ENCODE measurements at regions not wholly inside any gene's neighbourhood (a gene's known extent, or its start where the extent isn't known, plus 50 kb on each side); places are given as distances from the start of the nearest gene placed in this dataset.

DNA sequence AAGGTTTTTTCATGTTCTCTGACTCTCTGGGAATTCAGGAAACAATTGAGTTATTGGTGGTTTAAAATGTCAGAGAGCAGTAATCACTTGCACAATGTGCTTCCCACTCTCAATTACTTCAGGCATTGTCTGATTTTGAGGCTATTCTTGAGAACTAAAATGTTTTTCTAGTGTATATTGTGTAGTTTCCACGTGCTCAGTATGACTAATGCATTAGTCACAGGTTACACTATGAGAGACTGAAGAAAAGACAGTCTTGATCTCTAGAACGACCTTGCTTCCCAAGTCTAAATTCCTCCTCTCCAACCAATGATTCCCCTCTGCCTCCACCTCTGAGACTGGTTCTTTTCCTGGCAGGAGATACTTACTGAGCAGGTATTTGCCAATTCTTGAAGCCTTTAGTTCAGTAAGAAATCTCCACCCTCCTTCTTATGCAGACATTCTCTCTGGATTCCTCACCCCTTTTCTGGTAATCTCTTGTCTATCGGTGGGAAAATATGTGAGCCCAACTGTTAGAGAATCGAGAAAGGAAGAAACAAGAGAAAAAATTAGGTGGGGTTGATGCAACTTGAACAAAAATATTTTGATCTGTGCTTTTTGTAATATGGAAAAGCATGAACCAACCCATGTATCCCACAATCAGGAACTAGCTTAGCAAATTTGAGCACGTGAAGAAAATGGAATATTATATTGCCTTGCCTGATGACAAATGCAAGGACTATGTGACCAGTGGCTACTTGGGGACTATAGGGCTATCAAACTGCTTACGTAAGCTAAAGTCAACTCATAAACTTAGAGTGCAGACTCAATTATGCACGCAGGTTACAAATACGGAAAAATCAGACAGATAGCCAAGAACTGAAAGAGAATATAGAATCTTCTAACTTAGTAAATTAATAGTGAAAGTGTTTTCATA lies 61.1 kb upstream of the SLC22A16 start (continued):
- TF ChIP-seq, protein P1, sequence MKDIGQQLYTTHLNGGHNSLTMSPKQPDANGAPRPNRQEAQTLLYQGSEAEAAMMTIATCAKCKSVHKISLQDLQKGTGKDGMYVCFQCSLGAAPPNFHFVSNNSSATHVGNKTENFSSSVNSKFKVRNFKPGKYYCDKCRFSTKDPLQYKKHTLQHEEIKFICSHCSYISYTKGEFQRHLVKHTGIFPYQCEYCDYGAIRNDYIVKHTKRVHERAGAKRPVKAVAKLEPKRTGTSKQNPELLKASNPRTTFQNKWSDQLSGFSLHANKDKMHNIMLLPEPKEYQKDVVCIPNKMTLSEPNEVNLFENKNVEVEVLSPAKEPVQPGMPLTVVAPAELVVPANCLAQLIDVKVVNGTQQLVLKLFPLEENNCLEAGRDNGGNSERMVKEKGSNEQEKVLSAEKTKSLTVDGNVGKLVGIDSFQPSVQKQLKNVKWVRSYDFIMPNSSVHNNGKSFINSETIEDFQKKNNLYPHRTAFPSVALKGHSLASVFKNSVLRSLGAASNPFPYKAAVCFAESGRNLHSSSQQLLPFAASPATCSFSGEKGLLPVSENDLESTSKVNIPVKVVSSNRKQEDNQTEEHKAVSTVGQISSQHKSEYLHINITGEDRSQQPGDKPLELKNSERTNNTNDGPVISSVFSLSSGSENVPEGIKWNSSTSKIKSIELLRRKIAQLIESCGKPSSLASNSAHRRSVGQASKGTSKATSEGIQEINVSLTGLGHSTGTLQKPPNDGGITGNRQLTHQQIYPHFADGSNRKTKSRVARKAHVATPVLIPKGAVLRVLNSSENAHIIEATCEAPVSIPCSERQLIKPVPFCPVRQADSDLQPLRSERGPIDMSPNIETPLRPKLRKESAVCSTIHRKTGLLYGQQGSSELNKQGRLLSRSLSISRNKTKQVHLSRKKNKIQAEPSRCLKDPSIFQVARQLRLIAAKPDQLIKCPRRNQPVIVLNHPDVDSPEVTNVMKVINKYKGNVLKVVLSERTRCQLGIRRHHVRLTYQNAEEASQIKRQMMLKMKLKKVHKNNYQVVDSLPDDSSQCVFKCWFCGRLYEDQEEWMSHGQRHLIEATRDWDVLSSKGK (CRISPR knock-in tag; IDR thresholded peaks at IDR 0.05): no peak
- TF ChIP-seq, protein P2, sequence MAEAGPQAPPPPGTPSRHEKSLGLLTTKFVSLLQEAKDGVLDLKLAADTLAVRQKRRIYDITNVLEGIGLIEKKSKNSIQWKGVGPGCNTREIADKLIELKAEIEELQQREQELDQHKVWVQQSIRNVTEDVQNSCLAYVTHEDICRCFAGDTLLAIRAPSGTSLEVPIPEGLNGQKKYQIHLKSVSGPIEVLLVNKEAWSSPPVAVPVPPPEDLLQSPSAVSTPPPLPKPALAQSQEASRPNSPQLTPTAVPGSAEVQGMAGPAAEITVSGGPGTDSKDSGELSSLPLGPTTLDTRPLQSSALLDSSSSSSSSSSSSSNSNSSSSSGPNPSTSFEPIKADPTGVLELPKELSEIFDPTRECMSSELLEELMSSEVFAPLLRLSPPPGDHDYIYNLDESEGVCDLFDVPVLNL (CRISPR knock-in tag; IDR thresholded peaks at IDR 0.05; ENCODE audit: low read depth): no peak
- TF ChIP-seq NCOA2 (IDR thresholded peaks at IDR 0.05; ENCODE audit: partially characterized antibody in 2 of 2) (no peak), TEAD2 (tag; IDR thresholded peaks at IDR 0.05) (no peak), POLR3A (IDR thresholded peaks at IDR 0.05; ENCODE audit: borderline replicate concordance, extremely low read depth, insufficient read depth, insufficient read length) (no peak), ZNF583 (CRISPR knock-in tag; IDR thresholded peaks at IDR 0.05) (no peak), NCOA4 (IDR thresholded peaks at IDR 0.05; ENCODE audit: partially characterized antibody) (no peak), PTRF (tag; IDR thresholded peaks at IDR 0.05) (no peak), TARDBP (IDR thresholded peaks at IDR 0.05) (no peak), NR4A1 (CRISPR knock-in tag; IDR thresholded peaks at IDR 0.05) (no peak), NR4A1 (tag; IDR thresholded peaks at IDR 0.05) (no peak)
- TF ChIP-seq, protein P3, sequence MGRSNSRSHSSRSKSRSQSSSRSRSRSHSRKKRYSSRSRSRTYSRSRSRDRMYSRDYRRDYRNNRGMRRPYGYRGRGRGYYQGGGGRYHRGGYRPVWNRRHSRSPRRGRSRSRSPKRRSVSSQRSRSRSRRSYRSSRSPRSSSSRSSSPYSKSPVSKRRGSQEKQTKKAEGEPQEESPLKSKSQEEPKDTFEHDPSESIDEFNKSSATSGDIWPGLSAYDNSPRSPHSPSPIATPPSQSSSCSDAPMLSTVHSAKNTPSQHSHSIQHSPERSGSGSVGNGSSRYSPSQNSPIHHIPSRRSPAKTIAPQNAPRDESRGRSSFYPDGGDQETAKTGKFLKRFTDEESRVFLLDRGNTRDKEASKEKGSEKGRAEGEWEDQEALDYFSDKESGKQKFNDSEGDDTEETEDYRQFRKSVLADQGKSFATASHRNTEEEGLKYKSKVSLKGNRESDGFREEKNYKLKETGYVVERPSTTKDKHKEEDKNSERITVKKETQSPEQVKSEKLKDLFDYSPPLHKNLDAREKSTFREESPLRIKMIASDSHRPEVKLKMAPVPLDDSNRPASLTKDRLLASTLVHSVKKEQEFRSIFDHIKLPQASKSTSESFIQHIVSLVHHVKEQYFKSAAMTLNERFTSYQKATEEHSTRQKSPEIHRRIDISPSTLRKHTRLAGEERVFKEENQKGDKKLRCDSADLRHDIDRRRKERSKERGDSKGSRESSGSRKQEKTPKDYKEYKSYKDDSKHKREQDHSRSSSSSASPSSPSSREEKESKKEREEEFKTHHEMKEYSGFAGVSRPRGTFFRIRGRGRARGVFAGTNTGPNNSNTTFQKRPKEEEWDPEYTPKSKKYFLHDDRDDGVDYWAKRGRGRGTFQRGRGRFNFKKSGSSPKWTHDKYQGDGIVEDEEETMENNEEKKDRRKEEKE (IDR thresholded peaks at IDR 0.05; ENCODE audit: borderline replicate concordance in 1 of 2, control insufficient read depth in 1 of 2, low read depth in 2 of 2, low read length in 1 of 2): no peak
- TF ChIP-seq, protein P4, sequence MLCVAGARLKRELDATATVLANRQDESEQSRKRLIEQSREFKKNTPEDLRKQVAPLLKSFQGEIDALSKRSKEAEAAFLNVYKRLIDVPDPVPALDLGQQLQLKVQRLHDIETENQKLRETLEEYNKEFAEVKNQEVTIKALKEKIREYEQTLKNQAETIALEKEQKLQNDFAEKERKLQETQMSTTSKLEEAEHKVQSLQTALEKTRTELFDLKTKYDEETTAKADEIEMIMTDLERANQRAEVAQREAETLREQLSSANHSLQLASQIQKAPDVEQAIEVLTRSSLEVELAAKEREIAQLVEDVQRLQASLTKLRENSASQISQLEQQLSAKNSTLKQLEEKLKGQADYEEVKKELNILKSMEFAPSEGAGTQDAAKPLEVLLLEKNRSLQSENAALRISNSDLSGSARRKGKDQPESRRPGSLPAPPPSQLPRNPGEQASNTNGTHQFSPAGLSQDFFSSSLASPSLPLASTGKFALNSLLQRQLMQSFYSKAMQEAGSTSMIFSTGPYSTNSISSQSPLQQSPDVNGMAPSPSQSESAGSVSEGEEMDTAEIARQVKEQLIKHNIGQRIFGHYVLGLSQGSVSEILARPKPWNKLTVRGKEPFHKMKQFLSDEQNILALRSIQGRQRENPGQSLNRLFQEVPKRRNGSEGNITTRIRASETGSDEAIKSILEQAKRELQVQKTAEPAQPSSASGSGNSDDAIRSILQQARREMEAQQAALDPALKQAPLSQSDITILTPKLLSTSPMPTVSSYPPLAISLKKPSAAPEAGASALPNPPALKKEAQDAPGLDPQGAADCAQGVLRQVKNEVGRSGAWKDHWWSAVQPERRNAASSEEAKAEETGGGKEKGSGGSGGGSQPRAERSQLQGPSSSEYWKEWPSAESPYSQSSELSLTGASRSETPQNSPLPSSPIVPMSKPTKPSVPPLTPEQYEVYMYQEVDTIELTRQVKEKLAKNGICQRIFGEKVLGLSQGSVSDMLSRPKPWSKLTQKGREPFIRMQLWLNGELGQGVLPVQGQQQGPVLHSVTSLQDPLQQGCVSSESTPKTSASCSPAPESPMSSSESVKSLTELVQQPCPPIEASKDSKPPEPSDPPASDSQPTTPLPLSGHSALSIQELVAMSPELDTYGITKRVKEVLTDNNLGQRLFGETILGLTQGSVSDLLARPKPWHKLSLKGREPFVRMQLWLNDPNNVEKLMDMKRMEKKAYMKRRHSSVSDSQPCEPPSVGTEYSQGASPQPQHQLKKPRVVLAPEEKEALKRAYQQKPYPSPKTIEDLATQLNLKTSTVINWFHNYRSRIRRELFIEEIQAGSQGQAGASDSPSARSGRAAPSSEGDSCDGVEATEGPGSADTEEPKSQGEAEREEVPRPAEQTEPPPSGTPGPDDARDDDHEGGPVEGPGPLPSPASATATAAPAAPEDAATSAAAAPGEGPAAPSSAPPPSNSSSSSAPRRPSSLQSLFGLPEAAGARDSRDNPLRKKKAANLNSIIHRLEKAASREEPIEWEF (CRISPR knock-in tag; IDR thresholded peaks at IDR 0.05): no peak

Data from K562 (cell line).